Body of pancreas (tissue), 4 donors: ENCODE measurements at regions not wholly inside any gene's neighbourhood (a gene's known extent, or its start where the extent isn't known, plus 50 kb on each side); places are given as distances from the start of the nearest gene placed in this dataset.

ENCODE experiments used
- POLR2A ChIP-seq, 3 donors: fragments of 450-650 bp; IDR thresholded peaks; one replicate each; pipeline ENCODE4 v1.6.1; 2016; ENCODE audit warnings: antibody characterized with exemption in 3 of 3, mild to moderate bottlenecking in 2 of 3
- TF ChIP-seq, protein P1 (sequence below), 7 experiments: fragments of 450-650 bp in 4 of 7; fragments of 200-600 bp in 3 of 7; sonication (generic) in 3 of 7; IDR thresholded peaks; one replicate each; pipeline ENCODE4 v1.5.1; 2016 to 2019; ENCODE audit warnings: antibody characterized with exemption in 7 of 7

DNA sequence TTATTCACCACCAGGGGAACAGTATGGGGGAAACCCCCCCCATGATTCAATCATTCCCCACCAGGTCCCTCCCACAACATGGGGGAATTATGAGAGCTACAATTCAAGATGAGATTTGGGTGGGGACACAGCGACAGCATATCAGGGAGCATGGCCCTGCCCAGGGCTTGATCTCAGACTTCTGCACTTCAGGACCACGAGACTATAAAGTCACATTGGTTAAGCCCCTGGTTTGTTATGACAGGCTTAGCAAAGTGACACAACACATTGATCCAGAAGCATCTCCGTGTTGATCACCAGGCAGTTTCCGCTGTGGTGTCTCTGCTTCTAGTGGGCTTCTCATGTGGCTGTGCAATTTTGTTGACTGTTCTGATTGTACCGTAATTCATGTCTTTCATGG is 312.7 kb upstream of the C1orf174 start:
- no peak for TF ChIP-seq POLR2A (IDR thresholded peaks at IDR 0.05)
- TF ChIP-seq, protein P1, sequence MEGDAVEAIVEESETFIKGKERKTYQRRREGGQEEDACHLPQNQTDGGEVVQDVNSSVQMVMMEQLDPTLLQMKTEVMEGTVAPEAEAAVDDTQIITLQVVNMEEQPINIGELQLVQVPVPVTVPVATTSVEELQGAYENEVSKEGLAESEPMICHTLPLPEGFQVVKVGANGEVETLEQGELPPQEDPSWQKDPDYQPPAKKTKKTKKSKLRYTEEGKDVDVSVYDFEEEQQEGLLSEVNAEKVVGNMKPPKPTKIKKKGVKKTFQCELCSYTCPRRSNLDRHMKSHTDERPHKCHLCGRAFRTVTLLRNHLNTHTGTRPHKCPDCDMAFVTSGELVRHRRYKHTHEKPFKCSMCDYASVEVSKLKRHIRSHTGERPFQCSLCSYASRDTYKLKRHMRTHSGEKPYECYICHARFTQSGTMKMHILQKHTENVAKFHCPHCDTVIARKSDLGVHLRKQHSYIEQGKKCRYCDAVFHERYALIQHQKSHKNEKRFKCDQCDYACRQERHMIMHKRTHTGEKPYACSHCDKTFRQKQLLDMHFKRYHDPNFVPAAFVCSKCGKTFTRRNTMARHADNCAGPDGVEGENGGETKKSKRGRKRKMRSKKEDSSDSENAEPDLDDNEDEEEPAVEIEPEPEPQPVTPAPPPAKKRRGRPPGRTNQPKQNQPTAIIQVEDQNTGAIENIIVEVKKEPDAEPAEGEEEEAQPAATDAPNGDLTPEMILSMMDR (IDR thresholded peaks at IDR 0.05) = no peak
